Fibroblast of peridontal ligament (primary cell): ENCODE measurements at regions not wholly inside any gene's neighbourhood (a gene's known extent, or its start where the extent isn't known, plus 50 kb on each side); places are given as distances from the start of the nearest gene placed in this dataset.
"Not testable (repeated sequence)": the region's sequence is repeated elsewhere in the genome, so short reads cannot be mapped to it uniquely, and the experiment has no call there.

Experiments
- DNase-seq: peaks from one replicate; pipeline ENCODE4 v3.0.0-alpha.2; 2010; ENCODE audit errors: extremely low read depth

- DNase-seq: no peak
Observed at GRCh38 chr9:31153250-31153840, 1231.1 kb upstream of the ACO1 start.

GRCh38 chr9:31166516-31166915 is 1217.9 kb upstream of the ACO1 start:
- DNase-seq: no peak

- no peak for DNase-seq
Observed at GRCh38 chr9:31168161-31168560, 1216.3 kb upstream of the ACO1 start.

- no peak for DNase-seq
Observed at GRCh38 chr9:31174681-31175080, 1209.8 kb upstream of the ACO1 start.

GRCh38 chr9:31183866-31184265 is 1200.6 kb upstream of the ACO1 start:
- no peak for DNase-seq

- DNase-seq: peak; percentile 20
Observed at GRCh38 chr9:31185831-31186230, 1198.6 kb upstream of the ACO1 start.

GRCh38 chr9:31188496-31188895 is 1195.9 kb upstream of the ACO1 start:
- DNase-seq: peak; percentile 2

GRCh38 chr9:31210978-31211570 is 1173.4 kb upstream of the ACO1 start:
- DNase-seq: no peak

- DNase-seq: not testable (repeated sequence)
Observed at GRCh38 chr9:31229976-31230375, 1154.5 kb upstream of the ACO1 start.

- no peak for DNase-seq
Observed at GRCh38 chr9:31232485-31232884, 1152.0 kb upstream of the ACO1 start.

GRCh38 chr9:31236344-31236743 is 1148.1 kb upstream of the ACO1 start:
- no peak for DNase-seq

GRCh38 chr9:31243386-31243785 is 1141.1 kb upstream of the ACO1 start:
- DNase-seq: no peak

- DNase-seq: no peak
Observed at GRCh38 chr9:31248156-31248555, 1136.3 kb upstream of the ACO1 start.

GRCh38 chr9:31251386-31251785 is 1133.1 kb upstream of the ACO1 start:
- no peak for DNase-seq

GRCh38 chr9:31253800-31254762 is 1130.4 kb upstream of the ACO1 start:
- DNase-seq: no peak

- DNase-seq: no peak
Observed at GRCh38 chr9:31255211-31255610, 1129.2 kb upstream of the ACO1 start.

GRCh38 chr9:31259824-31260223 is 1124.6 kb upstream of the ACO1 start:
- no peak for DNase-seq

GRCh38 chr9:31272456-31273295 is 1111.8 kb upstream of the ACO1 start:
- no peak for DNase-seq

GRCh38 chr9:31275419-31275818 is 1109.0 kb upstream of the ACO1 start:
- DNase-seq: no peak

- no peak for DNase-seq
Observed at GRCh38 chr9:31290731-31291130, 1093.7 kb upstream of the ACO1 start.

- no peak for DNase-seq
Observed at GRCh38 chr9:31302620-31303418, 1081.6 kb upstream of the ACO1 start.
